GM21447 (cell line): ENCODE measurements at regions not wholly inside any gene's neighbourhood (a gene's known extent, or its start where the extent isn't known, plus 50 kb on each side); places are given as distances from the start of the nearest gene placed in this dataset.

Experiments
- ATAC-seq: cut with Tn5 transposase; IDR thresholded peaks from one replicate; pipeline ENCODE4 v1.9.1; 2021; ENCODE audit not compliant: unreplicated experiment

- ATAC-seq, result no peak
These were observed 299.7 kb downstream of the OTOL1 start for GRCh38 chr3:161796312-161796711.

GRCh38 chr3:161796780-161797179 is 300.2 kb downstream of the OTOL1 start:
- ATAC-seq, result no peak

GRCh38 chr3:161798016-161798415 is 301.4 kb downstream of the OTOL1 start:
- no peak for ATAC-seq

DNA sequence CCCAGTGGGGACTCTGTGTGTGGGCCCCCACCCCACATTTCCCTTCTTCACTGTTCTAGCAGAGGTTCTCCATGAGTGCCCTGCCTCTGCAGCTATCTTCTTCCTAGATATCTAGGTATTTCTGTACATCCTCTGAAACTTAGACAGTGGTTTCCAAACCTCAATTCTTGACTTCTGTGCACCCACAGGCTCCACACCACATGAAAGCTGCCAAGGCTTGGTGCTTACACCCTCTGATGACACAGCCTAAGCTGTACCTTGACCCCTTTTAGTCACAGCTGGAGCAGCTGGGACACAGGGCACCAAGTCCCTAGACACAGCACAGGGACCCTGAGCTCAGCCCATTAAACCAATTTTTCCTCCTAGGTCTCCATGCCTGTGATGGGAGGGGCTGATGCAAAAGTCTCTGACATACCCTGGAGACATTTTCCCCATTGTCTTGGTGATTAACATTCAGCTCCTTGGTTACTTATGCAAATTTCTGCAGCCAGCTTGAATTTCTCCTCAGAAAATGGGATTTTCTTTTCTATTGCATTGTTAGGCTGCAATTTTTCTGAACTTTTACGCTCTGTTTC is 304.5 kb downstream of the OTOL1 start:
- no peak for ATAC-seq

GRCh38 chr3:161818106-161818505 is 321.5 kb downstream of the OTOL1 start:
- no peak for ATAC-seq

DNA sequence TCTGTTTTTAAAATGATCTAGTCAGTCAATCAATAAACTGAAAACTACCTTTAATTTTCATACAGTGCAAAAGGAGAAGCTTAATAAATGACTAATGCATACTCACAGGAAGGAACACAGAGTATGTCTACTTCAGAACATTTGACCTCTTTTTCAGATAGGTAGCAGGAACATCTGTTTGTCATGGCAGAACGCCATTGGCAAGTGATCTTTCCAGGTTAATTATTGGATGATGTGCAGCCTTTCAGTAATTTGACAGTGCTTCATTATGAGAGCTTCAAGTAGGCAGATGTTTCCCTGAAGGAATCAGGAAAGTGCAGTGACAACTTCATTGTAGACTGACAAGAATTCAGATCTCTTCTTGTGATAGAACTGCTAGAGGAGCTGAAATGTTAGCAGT is 325.0 kb downstream of the OTOL1 start:
- no peak for ATAC-seq

DNA sequence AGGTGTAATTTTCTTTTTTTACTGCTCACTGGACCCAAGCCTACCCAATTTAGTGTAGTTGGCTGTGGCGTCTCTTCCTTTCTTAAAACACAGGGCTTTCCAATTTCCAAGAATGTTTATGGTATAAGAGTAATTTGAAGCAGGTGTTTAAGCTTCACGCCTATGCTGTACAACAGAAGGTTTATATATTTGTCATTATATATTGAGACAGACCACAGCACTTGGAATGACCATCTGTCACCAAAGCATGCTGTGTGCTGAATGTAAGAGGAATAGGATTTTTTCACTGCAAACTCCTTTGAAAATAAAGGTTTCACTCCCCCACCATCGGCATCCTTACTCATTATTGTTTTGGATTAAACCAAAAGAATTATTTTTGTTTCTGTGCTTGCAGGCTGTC is 325.7 kb downstream of the OTOL1 start:
- no peak for ATAC-seq

- no peak for ATAC-seq
These were observed 327.3 kb downstream of the OTOL1 start for GRCh38 chr3:161823910-161824309.

DNA sequence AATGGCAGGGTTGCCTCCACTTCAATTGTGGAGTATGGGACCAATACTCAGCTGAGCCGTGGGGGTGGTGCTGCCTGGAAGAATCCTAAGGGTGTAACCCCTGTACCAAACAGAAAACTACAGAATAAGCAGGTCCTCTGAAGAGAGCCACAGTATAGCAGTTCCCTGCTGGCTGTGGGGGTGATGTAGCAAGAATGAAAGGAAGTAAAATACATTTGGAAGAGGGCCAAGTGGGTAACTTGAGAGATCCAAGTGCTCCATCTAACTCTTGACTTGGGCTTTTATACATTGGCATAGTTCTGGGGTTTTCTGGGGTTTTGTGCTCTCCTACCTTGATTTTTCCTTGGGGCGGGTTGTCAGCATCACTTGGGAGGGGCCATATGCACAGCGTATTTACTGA is 341.4 kb downstream of the OTOL1 start:
- no peak for ATAC-seq

GRCh38 chr3:161848376-161848775 is 351.8 kb downstream of the OTOL1 start:
- no peak for ATAC-seq

DNA sequence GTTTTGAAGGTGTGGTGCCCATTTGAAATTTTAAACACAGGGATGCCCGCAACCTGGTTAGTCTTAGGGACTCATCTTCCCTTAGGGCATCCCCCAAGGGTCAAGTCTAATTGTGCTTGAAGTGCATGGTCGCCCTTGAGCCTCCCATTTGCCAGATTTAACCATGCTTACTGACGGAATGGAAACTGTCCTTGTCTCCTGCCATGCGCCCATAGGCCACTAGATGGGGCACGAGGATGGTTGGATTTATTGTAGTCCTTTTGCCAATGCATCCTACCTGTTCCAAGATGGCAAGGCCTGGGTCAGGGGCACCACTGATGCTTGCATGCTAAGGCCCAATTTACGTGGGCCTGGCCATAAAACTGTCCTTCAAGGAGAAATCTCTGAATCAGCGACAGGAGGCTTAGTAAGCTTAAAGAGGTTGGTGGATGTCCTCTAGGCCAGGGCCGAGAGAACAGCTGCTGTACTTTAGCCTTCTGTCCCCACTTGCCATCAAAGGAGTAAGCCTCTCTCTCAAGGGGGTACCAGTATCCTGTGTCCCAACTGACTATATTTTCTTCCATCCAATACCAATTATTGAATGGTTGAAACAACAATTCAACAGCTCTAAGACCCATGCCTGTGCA is 355.4 kb downstream of the OTOL1 start:
- peak; percentile 84 for ATAC-seq

- ATAC-seq, result no peak
These were observed 356.1 kb downstream of the OTOL1 start for GRCh38 chr3:161852744-161853143.

- peak; percentile 69 for ATAC-seq
These were observed 357.7 kb downstream of the OTOL1 start for GRCh38 chr3:161854232-161854771.

DNA sequence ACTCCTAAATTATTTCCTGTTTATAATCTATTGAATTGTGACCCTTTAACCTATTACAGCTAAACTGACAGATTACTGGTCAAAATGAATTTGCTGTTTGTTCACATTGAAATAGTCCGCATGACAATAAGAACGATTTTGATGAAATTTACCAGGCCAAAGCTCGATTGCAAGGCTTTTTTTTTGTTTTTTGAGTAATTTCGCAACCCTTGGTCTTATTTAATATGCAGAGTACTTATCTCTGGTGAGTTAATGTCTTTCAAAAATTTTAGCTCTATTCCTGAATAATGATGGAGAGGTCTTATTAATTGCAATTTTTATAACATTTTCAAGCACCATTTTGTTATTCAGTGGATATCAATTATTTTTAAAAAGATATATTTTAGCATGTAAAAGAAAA is 362.4 kb downstream of the OTOL1 start:
- no peak for ATAC-seq

DNA sequence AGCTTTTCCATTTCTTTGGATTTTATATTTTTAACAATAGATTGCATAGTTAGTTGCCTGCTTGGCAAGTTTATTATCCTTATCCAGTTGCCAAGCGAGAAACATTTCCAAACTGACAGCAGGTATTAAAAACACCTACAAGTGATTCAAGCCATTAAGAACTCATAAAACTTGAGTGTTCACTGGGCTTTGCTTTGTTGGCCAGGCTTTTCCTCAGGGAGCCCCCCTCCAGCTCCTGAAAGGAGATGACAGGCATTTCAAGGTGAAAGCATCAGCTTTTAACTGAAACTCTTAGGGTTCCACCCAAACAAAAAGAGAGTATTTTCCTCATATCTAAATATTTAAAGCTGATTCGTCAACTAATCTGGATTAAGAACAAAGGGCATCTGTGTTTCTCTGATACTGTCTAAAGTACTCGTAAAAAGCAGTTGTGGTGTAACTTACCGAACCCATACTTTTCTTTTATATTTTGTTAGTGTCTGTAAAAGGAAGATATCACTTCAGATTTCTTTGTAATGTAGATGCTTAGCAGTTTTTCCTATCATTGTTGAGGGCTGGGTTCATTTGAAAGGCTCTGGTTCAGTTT is 363.4 kb downstream of the OTOL1 start:
- no peak for ATAC-seq

DNA sequence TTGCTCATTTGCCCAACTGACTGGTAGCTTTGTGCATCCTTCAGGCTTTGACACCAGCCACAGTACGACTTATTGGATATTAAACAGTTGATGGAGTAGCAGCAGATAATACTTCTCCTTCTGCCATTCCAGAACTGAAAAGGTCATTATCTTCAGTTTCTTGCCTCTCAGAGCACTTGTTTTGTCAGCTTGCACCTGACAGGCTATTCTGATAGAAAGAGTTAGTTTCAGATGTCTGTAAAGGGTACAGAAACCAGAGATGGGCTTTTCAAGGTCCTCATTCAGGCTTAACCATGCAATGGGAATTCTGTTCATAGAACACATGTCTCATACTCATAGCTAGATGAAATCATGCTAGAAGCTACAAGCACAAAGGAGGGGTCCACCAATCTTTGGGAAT is 367.2 kb downstream of the OTOL1 start:
- no peak for ATAC-seq

GRCh38 chr3:161866176-161866575 is 369.6 kb downstream of the OTOL1 start:
- no peak for ATAC-seq

GRCh38 chr3:161875483-161875882 is 378.9 kb downstream of the OTOL1 start:
- ATAC-seq, result no peak

GRCh38 chr3:161879470-161879869 is 382.9 kb downstream of the OTOL1 start:
- ATAC-seq, result no peak

GRCh38 chr3:161884830-161885229 is 388.2 kb downstream of the OTOL1 start:
- ATAC-seq, result no peak

DNA sequence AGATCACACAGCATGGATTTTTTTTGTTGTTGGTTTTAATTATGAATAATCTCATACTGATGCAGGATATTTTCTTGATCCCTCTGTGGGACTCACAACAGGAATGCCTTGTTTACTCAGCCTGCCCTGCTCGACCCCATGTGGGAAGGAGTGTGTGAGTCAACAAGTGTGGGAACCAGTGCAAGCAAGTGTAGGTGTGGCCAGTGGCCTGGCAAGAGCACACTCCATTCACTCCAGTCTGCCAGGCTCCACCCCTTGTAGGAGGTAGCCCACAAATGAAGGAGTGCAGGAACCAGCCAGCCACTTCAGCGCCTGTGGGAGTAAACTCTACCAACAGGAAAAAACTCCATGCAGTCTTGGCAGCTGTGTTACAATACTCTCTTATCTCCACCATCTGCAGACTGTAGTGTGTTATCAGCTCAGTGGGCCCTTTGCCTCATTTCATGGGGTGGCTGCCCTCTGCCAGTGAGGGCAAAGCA is 393.6 kb downstream of the OTOL1 start:
- no peak for ATAC-seq

GRCh38 chr3:161893972-161894371 is 397.4 kb downstream of the OTOL1 start:
- ATAC-seq, result no peak
